ENCODE measurements at regions not wholly inside any gene's neighbourhood (a gene's known extent, or its start where the extent isn't known, plus 50 kb on each side); places are given as distances from the start of the nearest gene placed in this dataset.

- no peak for TF ChIP-seq EZH2 (IDR thresholded peaks at IDR 0.05; ENCODE audit: borderline replicate concordance, low read depth, low read length, poor library complexity, severe bottlenecking)
- no peak for TF ChIP-seq CTCF (conservative IDR thresholded peaks at IDR 0.05; ENCODE audit: low read depth, low read length)
These were observed 261.9 kb upstream of the LUZP2 start for GRCh38 chr11:24234822-24235508.
